Prostate gland (tissue), 2 donors: ENCODE measurements at regions not wholly inside any gene's neighbourhood (a gene's known extent, or its start where the extent isn't known, plus 50 kb on each side); places are given as distances from the start of the nearest gene placed in this dataset.

Experiments used
- DNase-seq: peaks from one replicate; pipeline ENCODE4 v3.0.0-alpha.2; 2019; ENCODE audit warnings: low spot score
- H3K27ac ChIP-seq, 2 donors: fragments of 200-600 bp; sonication (generic); 2 replicates each; pipeline ENCODE4 v1.5.1; 2017 to 2019
- H3K27me3 ChIP-seq: fragments of 200-600 bp; sonication (generic); replicated peaks from 2 replicates; pipeline ENCODE4 v1.5.1; 2019; ENCODE audit not compliant: insufficient read depth
- H3K36me3 ChIP-seq, 2 donors: fragments of 200-600 bp; sonication (generic); 1 replicate in 1 of 2; 2 replicates in 1 of 2; pipeline versions ENCODE4 v1.5.1 to v1.8.1; 2017 to 2019
- H3K4me1 ChIP-seq: fragments of 200-600 bp; sonication (generic); replicated peaks from 2 replicates; pipeline ENCODE4 v1.5.1; 2019
- H3K4me3 ChIP-seq, 2 donors: fragments of 200-600 bp; sonication (generic); 2 replicates each; pipeline ENCODE4 v1.5.1; 2017 to 2019
- H3K9me3 ChIP-seq: fragments of 200-600 bp; sonication (generic); 2 replicates; pipeline ENCODE4 v1.5.1; 2017
- POLR2A ChIP-seq: fragments of 450-650 bp; IDR thresholded peaks from one replicate; pipeline ENCODE4 v1.6.1; 2016; ENCODE audit warnings: antibody characterized with exemption, mild to moderate bottlenecking
- POLR2AphosphoS5 ChIP-seq: sonication (generic); formaldehyde crosslinking; IDR thresholded peaks from one replicate; pipeline ENCODE4 v1.6.1; 2017; ENCODE audit warnings: antibody characterized with exemption
- WGBS: methylation state at CpG from one replicate; pipeline ENCODE4 v1.1.5; 2018; 5-methylcytosine and 5-hydroxymethylcytosine counted together
- intact Hi-C: fragments of 100-400 bp; cut with DNase I; formaldehyde crosslinking; loops from one replicate; pipeline ENCODE4 v1.14.2; 2022
- TF ChIP-seq, protein P1 (sequence below), 4 experiments: fragments of 200-600 bp in 2 of 4; fragments of 450-650 bp in 2 of 4; sonication (generic) in 2 of 4; IDR thresholded peaks; 1 replicate in 3 of 4; 2 replicates in 1 of 4; pipeline ENCODE4 v1.5.1; 2016 to 2019; ENCODE audit warnings: antibody characterized with exemption in 4 of 4, mild to moderate bottlenecking in 2 of 4, moderate library complexity in 2 of 4

DNA sequence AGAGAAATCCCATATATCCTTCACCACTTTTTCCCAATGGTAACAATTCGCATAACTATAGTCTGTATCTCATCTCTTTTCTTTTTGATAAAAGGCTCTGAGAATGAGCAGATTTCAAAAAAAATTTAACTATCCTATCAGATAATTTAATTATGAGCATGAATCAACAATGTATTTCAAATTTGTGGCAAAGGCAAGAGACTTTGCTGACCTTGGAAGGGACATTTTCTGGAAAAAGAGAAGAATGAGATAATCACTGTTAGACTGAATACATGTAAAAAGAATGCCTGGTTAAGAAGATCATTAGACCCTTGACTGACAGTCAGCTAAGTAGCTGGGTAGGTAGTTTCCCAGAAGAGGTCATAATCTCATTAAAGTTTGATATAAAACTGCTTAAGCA is 428.4 kb upstream of the XYLT1 start:
- DNase-seq, result no peak
- Histone ChIP-seq H3K27me3 (no peaks in the 10 kb centered on the region), H3K27ac (no peak overlapping the region), H3K4me3 (no peak overlapping the region), H3K4me1 (no peaks in the 10 kb centered on the region), H3K36me3 (no peaks in the 10 kb centered on the region), H3K9me3 (no peaks in the 10 kb centered on the region)
- WGBS, result 98% methylated on average over 1 of the region's 1 CpG
- intact Hi-C loops, result no loop called here
- TF ChIP-seq POLR2AphosphoS5, result no peak
- TF ChIP-seq, protein P1, sequence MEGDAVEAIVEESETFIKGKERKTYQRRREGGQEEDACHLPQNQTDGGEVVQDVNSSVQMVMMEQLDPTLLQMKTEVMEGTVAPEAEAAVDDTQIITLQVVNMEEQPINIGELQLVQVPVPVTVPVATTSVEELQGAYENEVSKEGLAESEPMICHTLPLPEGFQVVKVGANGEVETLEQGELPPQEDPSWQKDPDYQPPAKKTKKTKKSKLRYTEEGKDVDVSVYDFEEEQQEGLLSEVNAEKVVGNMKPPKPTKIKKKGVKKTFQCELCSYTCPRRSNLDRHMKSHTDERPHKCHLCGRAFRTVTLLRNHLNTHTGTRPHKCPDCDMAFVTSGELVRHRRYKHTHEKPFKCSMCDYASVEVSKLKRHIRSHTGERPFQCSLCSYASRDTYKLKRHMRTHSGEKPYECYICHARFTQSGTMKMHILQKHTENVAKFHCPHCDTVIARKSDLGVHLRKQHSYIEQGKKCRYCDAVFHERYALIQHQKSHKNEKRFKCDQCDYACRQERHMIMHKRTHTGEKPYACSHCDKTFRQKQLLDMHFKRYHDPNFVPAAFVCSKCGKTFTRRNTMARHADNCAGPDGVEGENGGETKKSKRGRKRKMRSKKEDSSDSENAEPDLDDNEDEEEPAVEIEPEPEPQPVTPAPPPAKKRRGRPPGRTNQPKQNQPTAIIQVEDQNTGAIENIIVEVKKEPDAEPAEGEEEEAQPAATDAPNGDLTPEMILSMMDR (IDR thresholded peaks at IDR 0.05), result no peak
- TF ChIP-seq POLR2A, result no peak

DNA sequence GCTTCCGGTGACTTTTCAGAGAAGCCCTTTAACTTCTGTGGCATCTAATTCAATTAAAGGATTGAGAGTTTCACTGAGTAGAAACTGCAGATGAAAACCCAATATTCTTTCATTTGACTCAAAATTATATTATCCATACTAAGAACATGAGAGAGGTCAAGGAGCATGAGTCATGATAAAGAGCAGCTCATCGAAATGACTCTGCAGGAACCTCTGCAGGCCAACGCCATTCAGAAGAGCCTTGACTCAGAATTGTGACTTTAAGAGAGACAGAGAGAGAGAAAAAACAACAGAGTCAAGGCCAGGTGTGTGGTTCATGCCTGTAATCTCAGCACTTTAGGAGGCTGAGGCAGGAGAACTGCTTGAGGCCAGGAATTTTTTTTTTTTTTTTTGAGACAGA is 417.2 kb upstream of the XYLT1 start:
- no peak overlapping the region for H3K27ac ChIP-seq
- no peak for DNase-seq
- intact Hi-C loops, result no loop called here
- H3K27me3 ChIP-seq, result no peaks in the 10 kb centered on the region
- no peaks in the 10 kb centered on the region for H3K36me3 ChIP-seq
- WGBS, result 94% methylated on average over 3 of the region's 3 CpGs
- no peaks in the 10 kb centered on the region for H3K4me1 ChIP-seq
- no peak overlapping the region for H3K4me3 ChIP-seq
- H3K9me3 ChIP-seq, result no peaks in the 10 kb centered on the region
- no peak for TF ChIP-seq POLR2A
- TF ChIP-seq POLR2AphosphoS5, result no peak
- TF ChIP-seq, protein P1 (IDR thresholded peaks at IDR 0.05), result no peak

DNA sequence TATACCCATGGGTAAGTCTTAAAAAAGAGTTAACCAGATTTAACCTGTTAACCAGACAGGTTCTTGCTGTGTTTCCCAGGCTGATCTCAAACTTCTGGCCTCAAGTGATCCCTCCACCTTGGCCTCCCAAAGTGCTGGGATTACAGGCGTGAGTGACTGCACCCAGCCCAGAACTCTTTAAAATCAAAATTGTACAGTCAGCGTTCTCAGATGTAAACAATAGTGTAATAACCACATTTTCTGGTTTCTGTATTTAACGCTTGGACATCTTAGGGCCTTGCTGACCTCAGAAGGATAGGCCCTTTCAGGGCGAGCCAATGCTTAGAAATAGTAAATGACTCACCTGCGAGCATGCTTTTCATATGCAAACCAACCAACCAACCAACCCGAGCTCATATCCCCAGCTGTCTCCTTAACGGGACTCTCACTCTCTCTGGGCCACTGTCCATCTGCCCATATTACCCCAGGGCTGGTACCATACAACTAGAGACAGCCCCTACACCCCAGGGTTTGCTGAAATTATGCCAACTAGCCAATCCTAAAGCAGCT is 415.0 kb upstream of the XYLT1 start:
- no peaks in the 10 kb centered on the region for H3K27me3 ChIP-seq
- no peaks in the 10 kb centered on the region for H3K4me1 ChIP-seq
- intact Hi-C loops, result no loop called here
- H3K9me3 ChIP-seq, result no peaks in the 10 kb centered on the region
- TF ChIP-seq POLR2AphosphoS5, result no peak
- TF ChIP-seq, protein P1 (IDR thresholded peaks at IDR 0.05), result no peak
- no peak for TF ChIP-seq POLR2A
- no peak for DNase-seq
- H3K27ac ChIP-seq, result no peak overlapping the region
- 78% methylated on average over 7 of the region's 7 CpGs for WGBS
- no peaks in the 10 kb centered on the region for H3K36me3 ChIP-seq
- no peak overlapping the region for H3K4me3 ChIP-seq

DNA sequence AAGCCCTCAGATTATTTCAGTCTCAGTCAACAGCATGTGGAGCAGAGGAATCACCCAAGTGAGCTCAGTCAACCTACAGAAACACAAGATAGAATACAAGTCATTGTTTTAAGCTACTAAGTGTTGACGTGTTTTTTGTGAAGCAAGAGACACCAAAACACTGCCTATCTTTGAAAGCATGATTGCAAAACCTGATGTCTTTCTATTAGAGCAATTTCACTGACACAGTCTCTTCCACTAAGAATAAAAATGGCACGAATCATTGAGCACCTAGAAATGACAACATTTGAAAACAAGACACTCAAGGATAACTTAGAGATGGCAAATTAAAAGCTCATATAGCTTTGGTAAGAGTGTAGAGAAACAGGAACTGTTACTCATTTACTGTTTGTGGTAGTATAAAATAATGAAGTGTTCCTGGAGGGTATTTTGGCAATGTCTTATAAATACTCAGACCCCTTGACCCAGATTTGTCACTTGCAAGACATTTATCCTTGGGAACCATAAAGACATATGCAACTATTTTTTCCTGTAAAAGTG is 407.1 kb upstream of the XYLT1 start:
- DNase-seq, result no peak
- H3K27me3 ChIP-seq, result no peaks in the 10 kb centered on the region
- no peaks in the 10 kb centered on the region for H3K9me3 ChIP-seq
- H3K27ac ChIP-seq, result no peak overlapping the region
- no peak overlapping the region for H3K4me3 ChIP-seq
- intact Hi-C loops, result no loop called here
- WGBS, result 79% methylated on average over 2 of the region's 2 CpGs
- no peaks in the 10 kb centered on the region for H3K4me1 ChIP-seq
- H3K36me3 ChIP-seq, result no peaks in the 10 kb centered on the region
- TF ChIP-seq POLR2AphosphoS5, result no peak
- TF ChIP-seq POLR2A, result no peak
- TF ChIP-seq, protein P1 (IDR thresholded peaks at IDR 0.05), result no peak

DNA sequence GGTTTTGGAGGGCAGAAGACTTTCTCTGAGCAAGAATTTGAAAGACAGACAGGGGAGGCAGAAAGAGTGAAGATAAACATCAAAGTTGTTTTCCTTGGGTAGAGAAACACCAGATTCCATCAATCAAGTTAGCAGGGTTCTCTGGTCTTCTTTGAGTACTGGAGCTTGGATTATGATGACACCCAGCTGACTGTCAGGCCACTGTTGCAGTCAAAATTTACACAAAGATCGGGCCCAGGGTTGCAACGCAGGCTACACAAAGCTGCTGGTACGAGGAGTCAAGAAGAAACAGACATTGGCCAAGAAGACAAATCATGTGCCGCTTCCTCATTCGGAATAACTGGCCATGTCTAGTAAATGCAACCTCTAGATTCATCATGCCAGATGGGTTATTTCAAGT is 396.2 kb upstream of the XYLT1 start:
- no peaks in the 10 kb centered on the region for H3K4me1 ChIP-seq
- DNase-seq, result no peak
- H3K4me3 ChIP-seq, result no peak overlapping the region
- no peaks in the 10 kb centered on the region for H3K27me3 ChIP-seq
- WGBS, result 70% methylated on average over 5 of the region's 5 CpGs
- TF ChIP-seq POLR2A, result no peak
- TF ChIP-seq, protein P1 (IDR thresholded peaks at IDR 0.05), result no peak
- no peak for TF ChIP-seq POLR2AphosphoS5
- intact Hi-C loops, result no loop called here
- no peaks in the 10 kb centered on the region for H3K36me3 ChIP-seq
- H3K9me3 ChIP-seq, result no peaks in the 10 kb centered on the region
- no peak overlapping the region for H3K27ac ChIP-seq
